Daoy (cell line): ENCODE measurements at regions not wholly inside any gene's neighbourhood (a gene's known extent, or its start where the extent isn't known, plus 50 kb on each side); places are given as distances from the start of the nearest gene placed in this dataset.
"Not testable (repeated sequence)": the region's sequence is repeated elsewhere in the genome, so short reads cannot be mapped to it uniquely, and the experiment has no call there.

Experiments used
- DNase-seq: peaks from one replicate; pipeline ENCODE4 v3.0.0-alpha.2; 2015; ENCODE audit warnings: low read depth

DNA sequence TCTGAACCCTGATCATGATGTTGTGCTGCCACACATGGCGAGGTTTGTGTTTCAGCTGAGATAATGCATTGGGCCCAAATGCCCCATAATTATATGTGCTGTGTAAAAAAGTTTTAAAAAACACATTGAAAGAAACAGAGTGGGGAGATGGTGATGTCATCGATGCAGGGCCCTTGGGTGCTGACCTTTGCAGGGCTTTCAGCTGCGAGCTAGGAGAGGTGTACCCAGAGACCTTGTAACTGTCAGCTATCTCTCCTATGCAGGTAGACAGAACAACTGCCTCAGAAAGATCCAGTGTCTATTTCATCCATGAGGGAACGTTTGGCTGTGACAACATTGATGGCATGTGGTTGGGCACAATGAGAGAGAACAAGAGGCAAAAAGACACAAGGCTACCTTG, 286.9 kb upstream of the CELF4 start:
- DNase-seq: no peak

DNA sequence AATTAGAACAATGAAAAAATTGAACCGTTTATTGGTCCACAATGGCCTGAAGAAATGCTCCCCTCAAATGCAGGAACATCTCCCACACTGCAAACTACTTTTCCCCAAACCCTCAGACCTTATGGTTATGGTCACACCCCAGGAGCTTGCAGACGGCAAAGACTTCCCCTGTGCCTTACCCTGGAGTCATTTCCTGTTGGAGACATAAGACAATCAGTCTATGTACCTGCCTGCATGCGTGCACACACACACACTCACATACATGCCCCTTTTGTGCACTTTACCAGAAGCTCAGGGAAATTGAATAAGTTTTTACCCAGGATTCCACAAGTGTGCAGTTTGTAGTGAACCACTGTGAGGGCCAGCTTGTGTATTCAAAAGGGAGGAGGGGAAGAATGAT, 281.9 kb upstream of the CELF4 start:
- no peak for DNase-seq

DNA sequence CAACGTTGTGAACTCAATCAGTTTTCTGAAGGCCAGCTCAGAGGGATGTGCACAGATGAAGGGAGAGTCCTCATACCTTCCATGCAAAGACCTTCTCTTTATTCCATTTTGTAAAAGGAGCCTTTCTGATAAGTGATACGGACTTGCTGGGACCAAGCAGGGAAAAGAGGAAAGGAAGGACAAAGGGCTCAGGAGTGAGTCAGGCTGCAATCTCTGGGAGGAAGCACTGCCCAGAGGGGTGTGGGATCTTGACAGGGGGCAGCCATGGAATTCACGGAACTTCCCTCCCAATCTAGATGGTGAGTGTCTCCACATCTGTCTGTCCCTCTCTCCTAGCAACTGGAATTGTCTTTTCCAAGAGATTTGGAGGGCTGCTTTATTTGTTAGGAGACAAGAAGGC, 281.4 kb upstream of the CELF4 start:
- no peak for DNase-seq

DNA sequence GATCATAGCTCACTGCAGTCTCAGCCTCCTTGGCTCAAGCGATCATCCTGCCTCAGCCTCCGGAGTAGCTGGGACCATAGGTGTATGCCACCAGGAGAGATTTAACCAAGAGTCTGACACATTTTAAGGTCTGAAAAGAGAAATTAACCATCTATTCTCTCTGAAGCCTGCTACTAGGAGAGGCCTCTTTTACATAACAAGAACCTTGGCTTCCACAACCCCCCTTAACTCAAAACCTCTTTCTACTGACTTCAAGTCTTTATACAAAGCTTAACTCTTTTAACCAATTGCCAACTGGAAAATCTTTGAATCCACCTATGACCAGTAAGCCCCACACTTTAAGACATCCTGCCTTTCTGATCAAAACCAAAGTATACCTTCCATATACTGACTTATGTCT, 279.9 kb upstream of the CELF4 start:
- DNase-seq: no peak

DNA sequence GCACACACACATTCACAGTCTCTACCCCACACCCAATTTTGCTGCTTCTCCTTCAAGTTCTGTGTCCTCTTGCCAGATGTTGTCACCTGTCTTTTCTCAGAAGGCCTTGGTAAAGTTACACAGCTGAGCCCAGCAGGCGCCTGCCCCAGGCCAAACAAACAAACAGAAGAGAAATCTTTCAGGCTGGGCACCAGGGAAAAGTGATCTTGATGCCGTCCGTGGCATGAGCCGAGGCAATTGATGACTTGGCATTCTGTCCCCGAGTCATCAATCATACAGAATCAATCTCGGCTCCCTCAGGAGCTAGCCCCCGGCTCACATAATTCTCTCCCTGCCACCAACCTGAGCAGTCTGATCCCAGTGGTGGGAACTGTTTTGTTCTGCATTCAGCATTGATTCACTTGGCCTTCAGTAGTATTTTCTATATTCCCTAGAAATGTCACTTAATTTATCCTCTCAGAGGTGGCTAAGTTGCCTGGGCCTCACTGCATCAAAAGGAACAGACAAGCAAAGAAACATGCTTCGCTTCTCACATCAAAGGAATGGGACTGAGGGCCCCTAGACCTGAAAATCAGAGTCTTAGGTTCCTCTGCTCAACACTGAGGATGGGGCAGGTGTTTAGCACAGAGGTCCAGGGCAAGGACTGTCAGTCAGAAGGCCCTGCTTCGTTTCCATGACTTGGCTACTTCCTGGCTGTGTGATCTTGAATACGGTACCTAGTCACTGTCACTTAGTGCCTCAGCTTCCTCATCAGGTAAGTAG, 278.8 kb upstream of the CELF4 start:
- DNase-seq: no peak

DNA sequence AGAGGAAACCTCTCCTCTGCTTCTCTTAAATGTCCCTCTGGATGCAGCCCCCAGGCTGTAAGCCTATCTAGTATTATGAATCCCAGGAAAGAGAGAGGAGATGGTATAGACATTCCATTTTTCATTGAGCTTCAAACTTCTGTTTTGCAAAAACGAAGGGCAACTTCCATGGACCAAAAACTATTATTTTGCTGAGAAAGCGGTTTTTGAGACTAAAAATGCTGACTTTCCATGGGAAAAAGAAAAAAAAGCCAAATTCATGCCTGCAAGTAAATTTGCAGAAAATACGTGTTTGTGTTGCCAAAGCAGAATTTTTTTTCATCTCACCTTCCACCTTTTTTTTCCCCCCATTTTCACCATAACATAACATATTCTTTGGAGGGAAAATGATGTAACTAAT, 272.5 kb upstream of the CELF4 start:
- DNase-seq: no peak

GRCh38 chr18:37836071-37836970, 270.7 kb upstream of the CELF4 start:
- DNase-seq: no peak

- not testable (repeated sequence) for DNase-seq
These were observed 266.6 kb upstream of the CELF4 start for GRCh38 chr18:37832010-37832695.

GRCh38 chr18:37812961-37813360, 247.4 kb upstream of the CELF4 start:
- DNase-seq: no peak

GRCh38 chr18:37805773-37806404, 240.3 kb upstream of the CELF4 start:
- DNase-seq: no peak

GRCh38 chr18:37796823-37797349, 231.3 kb upstream of the CELF4 start:
- DNase-seq: no peak

- DNase-seq: no peak
These were observed 221.9 kb upstream of the CELF4 start for GRCh38 chr18:37787452-37787851.

DNA sequence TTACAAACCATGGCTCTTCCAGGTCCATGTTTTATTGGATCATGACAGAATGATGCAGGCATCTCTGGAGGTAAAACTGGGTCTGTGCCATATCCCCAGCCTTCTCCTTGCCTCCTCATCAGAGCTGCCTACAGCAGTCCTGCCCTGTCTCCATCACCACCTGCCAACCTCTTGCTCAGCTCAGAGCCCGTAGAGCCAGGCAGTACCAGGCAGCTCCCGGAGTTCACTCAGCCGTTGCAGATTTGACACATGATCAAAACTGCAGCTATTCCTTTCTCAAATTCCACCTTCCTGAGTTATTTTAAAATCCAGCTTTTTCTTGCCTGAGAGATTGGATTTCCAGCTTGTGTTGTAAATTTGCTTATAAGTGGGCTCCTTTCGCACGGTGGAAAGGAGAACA, 218.2 kb upstream of the CELF4 start:
- DNase-seq: no peak

DNA sequence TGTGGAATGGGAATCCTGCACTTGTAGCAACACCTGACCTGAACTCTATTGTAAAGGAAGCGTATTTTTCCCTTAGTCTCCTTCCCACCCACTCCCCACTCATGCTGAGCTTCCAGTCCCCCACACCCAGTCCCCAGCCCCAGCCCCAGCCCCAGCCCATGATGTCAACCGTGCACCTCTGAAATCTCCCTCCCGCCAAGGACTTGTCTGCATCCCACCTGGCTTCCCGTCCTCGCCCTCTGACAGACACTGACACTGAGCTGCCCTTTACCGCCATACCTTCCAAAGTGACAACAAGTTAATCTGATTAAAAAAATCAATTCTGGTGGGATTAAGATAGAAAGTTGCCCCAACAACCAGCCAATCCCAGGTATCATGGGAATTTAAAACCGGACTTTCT, 213.6 kb upstream of the CELF4 start:
- DNase-seq: no peak

- peak; percentile 1 for DNase-seq
These were observed 213.0 kb upstream of the CELF4 start for GRCh38 chr18:37778417-37779165.

DNA sequence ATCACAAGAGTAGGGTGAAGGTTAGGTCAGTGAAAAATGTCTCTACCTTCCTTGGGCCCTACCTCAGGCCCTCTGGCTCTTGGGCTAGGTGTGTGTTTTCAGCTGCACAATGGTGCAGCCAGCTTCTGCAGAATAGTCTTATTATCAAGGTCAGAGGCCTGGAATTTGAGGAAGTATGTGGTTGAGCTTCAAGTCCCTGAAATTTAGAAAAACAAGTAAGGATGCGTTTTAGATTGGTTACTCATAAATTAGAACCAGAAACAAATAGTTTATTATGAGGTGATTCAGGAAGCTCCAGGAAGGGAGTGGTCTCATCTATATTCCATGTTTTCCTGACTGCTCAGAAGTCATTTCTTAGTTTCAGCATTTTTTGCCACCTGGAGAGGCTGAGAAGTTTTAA, 204.2 kb upstream of the CELF4 start:
- DNase-seq: no peak

DNA sequence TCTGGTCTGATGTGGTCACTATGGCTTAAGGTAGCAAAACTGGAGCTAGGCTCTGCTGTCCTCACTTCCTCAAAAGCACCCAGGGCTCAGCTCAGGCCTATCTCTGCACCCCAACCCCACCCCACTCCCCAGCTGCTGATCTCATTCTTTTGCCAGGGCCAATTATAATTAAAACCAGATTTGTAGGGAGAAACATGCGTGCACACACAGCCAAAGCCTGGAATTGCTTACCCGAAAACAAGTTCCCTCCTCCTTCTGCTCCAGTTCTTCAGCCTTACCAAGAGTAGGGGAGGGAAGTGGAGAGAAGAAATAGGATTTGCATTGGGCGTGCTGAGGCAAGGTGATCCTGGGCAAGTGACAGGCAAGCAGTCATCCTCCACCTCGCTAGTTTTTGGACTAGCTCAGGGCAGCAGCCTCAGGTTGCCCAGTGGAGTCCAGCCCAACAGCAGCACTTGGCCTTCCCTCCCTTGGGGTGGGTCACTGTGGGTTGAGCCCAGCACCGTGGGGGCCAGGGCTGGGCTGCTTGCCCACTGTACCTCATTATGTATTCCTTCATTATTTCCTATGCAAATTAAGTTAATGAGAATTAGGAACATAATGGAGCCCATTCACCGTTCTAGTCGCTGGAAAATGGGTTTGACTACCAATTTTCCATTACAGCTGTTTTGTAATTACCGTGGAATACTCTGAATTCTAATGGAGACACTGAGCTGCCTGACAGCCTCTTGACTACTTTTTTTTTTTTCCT, 199.1 kb upstream of the CELF4 start:
- no peak for DNase-seq

DNA sequence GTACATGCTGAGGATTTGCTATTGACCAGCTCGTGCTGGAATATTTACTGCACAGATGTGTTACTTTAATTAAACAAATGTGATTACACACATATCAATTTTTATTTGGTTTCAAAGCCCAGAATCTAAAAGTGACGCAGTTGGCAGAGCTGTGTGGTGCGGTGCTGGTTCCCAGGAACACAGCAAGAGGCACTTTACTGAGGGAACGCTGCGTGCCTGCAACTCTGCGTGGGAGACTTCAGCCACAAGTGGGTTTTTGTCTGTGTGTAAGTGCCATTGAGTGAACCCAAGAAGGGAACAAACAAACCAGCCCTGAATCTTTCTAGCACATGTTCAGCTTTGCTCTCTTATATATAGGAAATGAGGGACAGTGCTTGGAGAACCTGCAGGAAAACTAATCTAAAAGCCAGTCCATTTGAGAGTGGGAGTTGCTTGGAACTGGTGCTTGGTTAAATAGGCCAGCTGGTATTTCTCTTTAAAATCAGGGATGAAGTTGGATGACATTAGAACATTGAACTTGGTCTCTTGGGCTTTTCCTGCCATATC, 196.6 kb upstream of the CELF4 start:
- DNase-seq: no peak

DNA sequence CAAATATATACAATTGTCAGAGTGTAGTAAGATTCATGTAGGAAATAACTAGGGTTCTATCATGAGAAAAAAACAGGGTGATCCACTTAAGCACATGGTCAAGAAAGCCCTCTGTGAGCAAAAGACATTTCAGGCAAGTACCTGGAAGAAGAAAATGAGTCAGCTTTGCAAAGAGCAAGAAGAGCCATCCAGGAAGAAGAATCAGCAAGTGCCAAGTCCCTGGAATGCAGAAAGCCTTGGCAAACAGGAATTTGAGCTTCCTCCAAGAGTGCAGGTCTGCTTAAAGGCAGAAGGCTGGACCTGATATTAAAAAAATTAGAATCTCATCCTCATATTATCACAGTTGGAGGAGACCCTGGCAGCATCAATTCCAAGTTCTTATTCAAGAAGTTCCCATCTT, 188.5 kb upstream of the CELF4 start:
- no peak for DNase-seq

- DNase-seq: no peak
These were observed 176.8 kb upstream of the CELF4 start for GRCh38 chr18:37742436-37742835.
